HG03521 (cell line): ENCODE measurements at regions not wholly inside any gene's neighbourhood (a gene's known extent, or its start where the extent isn't known, plus 50 kb on each side); places are given as distances from the start of the nearest gene placed in this dataset.
"Not testable (repeated sequence)": the region's sequence is repeated elsewhere in the genome, so short reads cannot be mapped to it uniquely, and the experiment has no call there.

ENCODE experiments used
- ATAC-seq: cut with Tn5 transposase; IDR thresholded peaks from one replicate; pipeline ENCODE4 v1.9.1; 2021; ENCODE audit warnings: mild to moderate bottlenecking, moderate library complexity; ENCODE audit not compliant: unreplicated experiment

DNA sequence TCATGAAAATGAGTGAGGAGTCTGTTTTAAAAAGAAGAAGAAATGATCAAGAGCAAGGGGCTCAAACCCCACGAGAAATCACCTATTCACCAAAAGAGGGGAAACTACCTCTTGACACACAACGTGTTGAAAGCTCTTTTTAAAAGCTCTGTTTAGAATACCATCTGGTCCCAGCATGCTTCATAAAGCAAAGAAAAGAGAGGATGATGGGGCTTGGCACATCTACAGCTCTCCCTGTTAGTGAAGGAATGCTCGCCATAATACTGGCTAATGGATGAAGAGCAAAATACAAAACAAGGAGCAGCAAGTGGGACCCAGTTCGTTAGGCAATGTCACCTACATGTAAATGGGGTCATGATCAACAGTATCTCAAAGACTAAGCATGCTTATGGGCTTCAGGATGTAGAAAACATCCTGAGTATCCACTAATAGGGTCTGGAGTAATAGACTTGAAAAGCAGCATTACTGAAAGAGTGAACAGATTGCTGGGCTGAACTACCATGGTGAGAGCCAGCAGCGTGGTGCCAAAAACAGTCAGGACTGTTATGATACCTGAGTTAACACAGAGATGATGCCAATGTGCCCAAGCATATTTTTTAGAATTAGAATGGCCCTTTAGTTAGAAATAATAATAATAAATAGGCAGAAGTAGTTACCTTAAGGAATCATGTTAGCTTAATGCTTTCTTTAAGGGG, 159.7 kb upstream of the POU1F1 start:
- ATAC-seq = no peak

DNA sequence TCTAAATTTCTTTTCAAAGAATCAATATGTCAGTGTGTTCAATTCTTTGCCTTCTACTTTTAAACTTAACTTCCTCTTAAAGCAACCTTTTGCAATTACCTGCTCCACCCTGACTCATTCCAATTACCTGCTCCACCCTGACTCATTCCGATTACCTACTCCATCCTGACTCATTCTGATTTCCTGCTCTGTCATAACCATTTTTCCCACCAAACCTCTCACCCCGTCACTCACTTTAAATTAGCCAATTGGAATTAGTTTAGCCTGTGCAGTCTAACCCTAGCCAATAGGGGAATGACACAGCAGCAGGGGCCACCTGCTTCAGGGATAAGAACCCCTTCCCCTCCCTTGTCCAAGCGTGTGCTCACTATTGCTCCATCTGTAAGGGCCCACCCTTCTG, 157.1 kb upstream of the POU1F1 start:
- not testable (repeated sequence) for ATAC-seq

DNA sequence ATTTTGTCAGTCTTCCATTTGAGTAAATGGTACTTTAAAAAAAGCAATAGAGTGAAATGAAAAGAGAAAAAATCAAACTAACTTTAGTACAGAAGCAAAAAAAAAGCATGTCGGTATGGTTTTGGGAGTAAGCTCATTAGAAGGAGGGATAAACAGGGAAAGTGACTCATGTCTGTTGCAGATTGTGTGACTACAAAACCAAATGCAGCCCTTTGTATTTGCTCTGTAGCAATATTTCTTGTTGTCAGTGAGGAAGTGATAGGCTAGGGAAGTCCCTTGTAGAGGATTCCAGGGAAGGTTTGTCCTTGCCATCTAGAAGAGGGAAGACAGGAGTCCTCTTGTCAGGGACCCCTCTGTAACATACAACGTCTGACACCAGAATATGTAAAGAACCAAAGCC, 150.5 kb upstream of the POU1F1 start:
- ATAC-seq = no peak

DNA sequence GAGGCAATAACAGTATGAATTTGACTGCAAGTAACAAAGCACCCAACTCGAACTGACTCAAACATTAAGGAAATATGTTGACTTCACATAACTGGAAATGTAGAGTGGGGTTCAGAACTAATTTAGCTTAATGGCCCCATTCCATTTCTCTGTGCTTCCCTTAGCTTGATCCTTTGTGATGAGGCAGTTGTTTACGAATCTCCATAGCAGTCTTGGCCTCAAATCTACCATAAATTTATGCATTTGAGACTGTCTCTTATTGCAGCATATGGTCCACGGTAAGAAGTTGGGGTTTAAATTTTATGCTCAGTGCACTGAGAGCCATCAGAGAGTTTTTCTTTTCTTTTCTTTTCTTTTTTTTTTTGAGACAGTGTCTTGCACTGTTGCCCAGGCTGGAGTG, 148.7 kb upstream of the POU1F1 start:
- no peak for ATAC-seq

DNA sequence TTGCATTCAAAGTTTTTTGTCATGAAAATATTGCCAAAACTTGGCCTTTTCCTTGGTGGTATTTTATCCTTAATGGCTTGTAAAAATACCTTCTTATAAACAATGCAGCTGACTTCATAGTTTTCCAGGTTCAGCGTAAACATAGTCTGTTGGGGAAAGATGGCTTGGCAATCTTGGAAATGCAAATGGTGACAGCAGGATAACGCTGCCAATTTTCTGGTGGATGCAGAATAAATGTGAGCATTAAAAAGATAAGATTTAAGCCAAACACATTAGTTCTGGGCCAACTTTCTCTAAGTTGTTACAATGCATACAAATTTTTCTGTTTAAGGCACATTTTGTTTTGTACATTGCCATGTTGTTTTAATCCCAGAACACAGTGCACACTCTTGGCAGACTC, 147.0 kb upstream of the POU1F1 start:
- ATAC-seq = no peak

DNA sequence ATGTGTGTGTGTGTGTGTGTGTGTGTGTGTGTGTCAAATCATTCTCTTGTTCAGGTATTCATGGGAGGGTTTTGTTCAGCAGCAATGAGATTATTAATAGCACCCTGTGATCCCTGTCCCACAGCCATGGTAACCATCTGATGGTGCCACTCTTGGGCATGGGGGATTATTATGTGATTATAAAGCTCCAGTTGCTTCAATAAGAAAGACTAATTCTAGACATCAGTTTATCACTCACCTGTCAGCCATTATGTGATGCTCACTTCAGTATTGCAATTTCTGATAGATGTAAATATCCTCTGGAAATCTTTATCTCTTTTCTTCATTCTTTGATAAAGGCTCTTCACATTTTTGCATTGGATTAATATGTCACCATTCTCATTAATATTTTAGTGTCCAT, 145.9 kb upstream of the POU1F1 start:
- no peak for ATAC-seq

DNA sequence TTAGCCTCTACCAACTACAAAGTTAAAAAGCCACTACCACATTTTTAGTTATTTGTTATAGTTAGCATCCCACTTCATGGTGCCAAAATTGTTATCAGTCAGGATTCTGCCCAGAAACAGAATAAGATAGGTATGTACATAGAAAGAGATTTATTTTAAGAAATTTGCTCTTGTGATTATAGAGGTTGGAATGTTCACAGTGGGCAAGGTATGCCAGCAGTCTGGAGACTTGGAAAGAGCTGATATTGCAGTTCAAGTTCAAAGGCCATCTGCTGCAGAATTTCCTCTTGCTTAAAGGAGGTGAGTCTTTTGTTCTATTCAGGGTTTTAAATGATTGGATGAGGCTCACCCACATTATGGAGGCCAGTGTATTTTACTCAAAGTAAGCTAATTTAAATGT, 143.8 kb upstream of the POU1F1 start:
- no peak for ATAC-seq

DNA sequence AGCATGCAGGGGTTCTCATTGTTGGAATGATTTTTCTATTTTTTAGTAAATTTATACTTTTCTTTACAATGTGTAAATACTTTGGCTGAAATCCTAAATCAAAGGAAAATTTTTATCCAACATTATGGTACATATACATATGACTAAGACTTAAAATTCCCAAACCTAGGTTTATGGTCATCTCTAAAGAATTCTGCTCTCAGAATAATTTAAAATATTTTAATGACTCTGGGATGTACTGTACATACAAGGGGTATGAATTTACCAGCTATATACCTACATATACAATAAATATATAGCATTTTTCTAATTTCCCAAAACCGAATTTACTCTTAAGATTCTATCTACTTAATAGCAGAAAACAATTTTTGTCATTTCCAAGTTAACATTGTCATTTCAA, 137.9 kb upstream of the POU1F1 start:
- ATAC-seq = no peak

DNA sequence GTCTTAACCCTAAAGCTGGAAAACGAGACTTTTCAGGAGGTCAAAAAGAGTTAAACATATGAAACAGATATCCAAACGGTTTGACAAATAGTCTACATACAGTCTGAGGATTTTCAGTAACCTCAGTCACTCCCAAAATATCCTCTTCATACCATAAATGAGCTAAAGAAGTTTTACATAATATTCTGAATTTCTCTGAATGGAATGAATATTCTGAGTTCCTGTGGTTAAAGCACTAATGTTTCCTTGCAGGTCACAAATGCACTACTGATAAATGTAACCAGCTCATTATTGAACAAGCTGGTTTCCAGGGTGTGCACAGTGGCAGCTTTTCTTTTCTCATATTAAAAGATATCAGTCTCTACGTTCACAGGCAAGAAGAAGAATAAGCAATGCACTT, 137.4 kb upstream of the POU1F1 start:
- no peak for ATAC-seq

DNA sequence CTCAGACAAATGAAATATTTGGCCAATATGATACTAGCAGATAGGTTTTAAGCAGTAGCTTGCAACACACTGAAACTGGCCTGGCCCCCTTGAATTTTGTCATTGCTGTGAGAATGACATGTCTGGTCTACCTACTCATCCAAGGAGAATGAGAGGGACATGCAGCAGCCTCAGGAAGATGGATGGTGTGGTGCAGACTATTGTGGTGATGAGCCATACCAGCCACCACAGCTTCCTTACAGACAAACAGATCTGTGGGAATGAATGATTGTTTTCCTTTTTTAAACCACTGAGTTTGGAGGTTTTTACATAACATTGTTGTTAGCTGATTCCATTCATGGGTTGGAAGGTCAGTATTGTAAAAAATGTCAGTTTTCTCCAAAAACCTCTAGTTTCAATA, 133.7 kb upstream of the POU1F1 start:
- no peak for ATAC-seq

DNA sequence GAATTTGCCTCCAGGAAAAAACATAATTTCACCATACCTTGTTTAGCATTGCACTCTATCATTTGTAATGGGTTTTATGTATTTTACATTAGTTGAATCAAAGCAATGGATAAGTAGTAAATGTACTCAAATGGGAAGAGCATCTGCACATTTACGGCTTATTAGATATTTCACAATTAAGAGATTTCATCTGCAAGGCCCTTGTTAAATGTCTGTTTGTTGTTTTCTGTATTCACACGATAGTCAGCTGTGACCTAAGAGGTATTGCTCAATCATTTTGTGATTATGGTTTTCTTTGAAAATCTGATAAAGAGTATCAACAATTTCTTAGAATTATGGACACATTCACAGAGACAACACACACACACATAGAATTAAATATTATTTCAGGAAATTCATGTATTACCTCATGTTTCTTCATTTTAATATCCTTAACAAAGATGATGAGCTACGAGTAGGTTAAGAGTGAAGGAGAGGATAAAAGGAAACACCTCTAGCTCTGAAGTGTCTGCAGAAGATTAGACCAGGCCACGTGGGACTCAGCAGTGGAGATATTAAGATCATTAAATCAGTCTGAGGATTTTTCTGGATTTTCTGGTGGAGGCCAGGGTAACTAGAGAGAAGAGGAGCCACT, 121.9 kb upstream of the POU1F1 start:
- ATAC-seq = no peak

DNA sequence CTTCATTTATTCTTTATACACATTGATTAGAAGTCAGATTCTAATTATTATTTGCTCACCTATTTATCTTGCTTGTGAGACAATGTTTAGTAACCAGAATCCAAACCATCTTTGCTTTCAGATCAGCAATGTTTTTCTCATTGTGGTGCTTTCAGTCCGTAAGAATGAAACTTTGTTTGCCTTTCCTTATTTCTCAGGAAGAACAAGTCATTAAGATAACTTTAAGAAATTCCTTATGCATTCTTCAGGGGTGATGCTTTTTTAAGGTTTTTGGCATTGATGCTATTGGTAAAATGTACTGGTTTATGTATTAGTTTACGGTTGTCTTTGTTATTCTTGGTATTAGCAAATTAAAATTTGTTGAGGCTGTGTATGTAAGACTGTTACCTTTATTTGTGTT, 120.8 kb upstream of the POU1F1 start:
- ATAC-seq = no peak

DNA sequence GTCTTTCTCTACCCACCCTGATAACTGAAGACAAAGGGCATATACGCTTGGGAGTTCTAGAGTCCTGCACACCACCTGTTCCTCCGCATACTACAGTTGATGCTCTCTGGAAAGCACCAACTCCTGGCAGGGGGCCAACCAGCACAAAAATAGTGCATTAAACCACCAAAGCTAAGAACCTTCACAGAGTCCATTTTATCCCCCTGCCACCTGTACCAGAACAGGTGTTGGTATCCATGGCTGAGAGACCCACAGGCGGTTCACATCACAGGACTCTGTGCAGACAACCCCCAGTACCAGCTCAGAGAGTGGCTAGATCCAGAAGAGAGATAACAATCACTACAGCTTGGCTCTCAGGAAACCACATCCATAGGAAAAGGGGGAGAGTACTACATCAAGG, 114.4 kb upstream of the POU1F1 start:
- no peak for ATAC-seq

DNA sequence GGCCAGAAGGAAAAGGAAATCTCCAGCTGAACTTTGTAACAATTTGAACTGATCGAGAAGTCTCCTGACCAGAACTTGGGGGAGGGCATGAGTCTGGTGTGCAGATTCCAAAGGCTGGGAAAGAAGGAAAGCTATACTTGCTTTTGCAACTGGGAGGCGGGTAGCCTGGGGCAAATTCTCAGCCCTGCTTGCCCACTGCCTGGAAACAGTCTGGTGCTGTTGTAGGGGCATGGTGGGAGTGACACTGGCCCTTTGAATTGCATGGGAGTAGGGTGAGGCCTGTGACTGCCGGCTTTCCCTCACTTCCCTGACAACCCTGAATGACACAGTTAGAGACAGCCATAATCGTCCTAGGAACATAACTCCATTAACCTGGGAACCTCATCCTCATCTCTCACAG, 114.0 kb upstream of the POU1F1 start:
- ATAC-seq = no peak

DNA sequence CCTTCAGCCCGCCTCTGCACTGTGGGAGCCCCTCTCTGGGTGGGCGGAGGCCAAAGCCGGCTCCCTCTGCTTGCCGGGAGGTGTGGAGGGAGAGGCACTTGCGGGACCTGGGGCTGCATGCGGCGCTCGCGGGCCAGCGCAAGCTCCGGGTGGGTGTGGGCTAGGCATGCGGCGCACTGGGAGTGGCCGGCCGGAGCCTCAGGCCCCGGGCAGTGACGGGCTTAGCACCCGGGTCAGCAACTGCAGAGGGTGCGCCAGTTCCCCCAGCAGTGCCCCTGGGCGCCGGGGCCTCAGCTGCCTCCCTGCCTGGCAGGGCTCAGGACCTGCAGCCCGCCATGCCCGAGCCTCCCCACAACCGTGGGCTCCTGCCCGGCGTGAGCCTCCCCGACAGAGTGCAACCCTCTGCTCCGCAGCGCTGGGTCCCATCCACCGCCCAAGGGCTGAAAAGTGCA, 98.9 kb upstream of the POU1F1 start:
- no peak for ATAC-seq

DNA sequence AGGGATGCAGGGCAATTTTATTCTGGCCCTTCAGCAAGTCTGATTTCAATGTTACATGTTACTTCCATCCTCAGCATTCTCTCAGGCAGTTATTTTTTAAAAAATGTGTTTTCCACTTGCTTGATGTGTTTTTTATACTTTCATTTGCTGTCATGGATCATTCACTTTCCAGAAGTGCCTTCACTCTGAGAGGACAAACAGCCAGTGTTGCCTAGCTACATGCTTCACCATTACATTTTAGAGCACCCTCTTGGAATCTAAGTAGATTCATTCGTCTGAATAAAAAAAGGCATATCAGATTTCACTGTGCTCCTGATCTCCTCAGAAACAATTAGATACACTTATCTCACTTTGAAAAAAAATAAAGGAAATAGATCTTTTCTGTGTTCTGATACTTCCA, 93.6 kb upstream of the POU1F1 start:
- ATAC-seq = no peak

DNA sequence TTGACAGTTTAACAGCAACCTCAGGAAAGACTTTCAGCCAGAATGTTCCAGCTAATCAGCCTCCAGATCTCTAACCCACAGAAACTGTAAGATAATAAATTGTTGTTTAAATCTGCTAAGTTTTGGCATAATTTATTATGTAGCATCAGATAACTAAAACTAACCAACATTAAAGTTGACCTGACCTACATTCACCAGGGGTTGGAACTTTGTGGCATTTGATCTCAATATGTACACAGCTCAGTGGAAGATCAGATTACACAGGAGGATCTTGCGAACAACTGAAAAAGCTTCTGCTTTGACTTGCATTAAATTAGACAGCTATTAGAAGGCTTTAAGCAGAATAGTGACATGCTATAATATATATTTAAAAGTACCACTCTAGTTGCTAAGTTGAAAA, 91.4 kb upstream of the POU1F1 start:
- no peak for ATAC-seq

DNA sequence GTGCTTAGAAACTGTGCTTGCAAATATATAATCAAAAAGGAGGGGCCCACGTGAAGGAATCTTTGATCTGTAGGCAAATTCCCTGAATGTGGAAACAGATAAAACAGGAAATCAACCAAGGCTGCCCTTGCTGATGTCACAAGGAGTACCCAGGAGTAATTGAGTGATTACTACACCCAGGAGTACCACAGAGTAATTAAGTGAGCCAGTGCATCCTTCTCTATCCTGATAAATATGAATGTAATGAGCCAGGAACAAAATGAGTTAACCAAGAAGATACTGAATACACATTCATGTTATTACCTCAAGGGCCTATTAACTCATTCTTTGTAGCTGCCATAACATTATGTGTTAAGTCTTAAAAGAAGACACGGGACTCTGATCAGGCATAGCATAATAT, 87.3 kb upstream of the POU1F1 start:
- ATAC-seq = no peak

DNA sequence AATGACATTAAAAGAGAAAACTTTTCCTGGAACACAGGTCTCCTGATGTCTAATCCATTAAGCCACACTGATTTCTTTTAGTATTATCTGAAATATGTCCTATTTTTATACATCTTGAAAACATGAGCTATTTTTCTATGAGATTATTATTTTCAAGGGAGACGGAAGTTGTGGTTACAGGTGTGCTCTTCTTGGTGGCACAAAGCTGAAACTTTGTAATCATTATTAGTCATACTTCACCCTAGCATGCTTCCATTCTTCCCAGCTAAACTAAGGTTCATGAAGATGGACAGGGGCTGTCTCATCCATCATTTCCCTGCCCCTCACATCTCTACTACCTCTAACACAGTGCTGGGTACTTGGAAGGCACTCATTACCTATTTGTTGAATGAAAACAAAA, 85.6 kb upstream of the POU1F1 start:
- no peak for ATAC-seq

DNA sequence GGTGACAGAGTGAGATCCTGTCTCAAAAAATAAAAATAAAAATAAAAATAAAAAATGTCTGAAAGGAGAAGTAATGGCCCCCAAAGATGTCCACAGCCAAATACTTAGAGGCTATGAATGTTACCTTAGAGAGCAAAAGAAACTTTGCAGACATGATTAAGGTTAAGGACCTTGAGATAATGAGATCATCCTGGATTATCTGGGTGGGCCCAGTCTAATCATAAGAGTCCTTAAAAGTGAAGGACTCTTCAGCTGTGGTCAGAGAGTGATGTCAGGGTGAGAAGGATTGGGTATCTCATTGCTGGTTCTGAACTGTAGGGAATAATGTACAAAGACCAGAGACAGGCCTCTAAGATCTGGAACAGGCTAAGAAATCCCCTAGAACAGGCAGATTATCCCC, 84.9 kb upstream of the POU1F1 start:
- no peak for ATAC-seq

DNA sequence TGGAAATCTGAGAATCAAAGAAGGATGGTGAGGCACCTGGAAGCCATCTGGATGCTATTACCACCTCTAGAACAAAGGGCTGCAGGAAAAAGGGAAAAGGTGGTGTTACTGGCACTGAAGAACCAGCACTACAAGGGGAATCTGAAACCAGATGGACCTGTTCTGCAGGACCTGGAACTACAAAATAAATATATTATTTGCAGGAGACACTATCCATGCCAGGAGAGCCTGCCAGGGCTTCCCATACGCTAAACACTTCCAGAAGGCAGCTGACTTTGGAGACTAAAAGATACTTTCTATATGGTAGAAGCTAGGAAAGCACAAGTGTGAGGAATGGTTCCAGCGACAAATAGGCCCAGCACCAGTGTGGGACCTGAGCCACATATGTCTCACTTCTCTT, 83.4 kb upstream of the POU1F1 start:
- no peak for ATAC-seq

DNA sequence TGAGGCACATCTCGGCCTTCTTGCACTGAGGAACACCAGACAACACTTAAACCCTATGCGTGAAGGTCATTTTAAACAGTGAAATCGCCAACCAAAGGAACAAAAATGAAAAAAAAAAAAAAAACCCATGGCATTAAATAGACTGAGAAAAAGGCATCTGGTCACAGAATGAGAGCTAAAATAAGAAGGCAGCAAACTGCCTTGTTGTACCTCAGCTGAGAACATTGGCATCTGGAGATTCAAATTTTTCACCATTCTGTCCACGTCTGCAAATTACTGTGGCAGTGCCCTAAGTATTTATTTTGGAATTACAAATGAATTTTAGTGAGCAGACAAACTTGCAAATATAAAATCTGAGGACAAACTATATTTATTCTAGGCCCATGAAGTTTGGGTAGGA, 82.6 kb upstream of the POU1F1 start:
- ATAC-seq = no peak

DNA sequence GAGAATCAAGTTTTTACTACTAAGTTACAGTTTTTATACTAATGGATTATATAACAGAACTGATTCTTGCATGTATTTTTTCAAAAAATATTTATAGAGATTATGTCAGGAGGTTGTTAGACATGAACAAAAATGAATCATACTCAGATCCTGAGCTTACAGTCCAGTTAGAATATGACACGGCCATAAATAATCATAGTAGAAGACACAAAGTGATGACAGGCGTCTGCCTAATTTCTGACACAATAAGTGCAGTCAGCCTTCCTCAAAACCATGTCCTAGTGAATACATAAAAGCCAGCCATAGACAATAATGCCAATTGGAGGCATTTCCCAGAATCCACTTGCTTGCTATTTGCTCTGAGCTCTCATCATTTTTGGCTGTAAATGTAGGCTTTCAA, 81.7 kb upstream of the POU1F1 start:
- ATAC-seq = no peak
